ENCODE measurements at regions not wholly inside any gene's neighbourhood (a gene's known extent, or its start where the extent isn't known, plus 50 kb on each side); places are given as distances from the start of the nearest gene placed in this dataset.

DNA sequence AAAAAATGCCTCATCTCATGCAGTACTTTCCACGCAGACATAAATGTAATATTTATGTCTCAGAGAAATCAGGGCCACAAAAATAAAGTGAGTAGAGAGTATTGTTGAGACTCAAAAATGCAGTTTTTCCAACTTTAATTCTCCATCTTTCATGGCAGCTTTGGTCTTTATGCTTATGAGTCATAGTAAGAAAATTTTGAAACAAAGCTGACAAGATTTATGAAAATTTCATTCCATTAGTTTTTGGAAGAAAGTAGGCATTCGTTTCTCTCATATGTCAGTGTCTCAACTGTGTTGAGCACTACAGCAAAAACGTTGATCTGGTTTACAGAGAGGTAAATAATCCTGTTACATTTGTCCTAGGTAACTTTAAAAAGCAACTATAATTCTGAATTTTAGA is 656.8 kb downstream of the IQCM start:
- DNase-seq (no peak), ATAC-seq (no peak)
- H3K4me1 ChIP-seq (ENCODE audit: control insufficient read depth, insufficient read depth, low read length), result no peaks in the 10 kb centered on the region
- H3K36me3 ChIP-seq (ENCODE audit: control insufficient read depth, insufficient read depth, low read length), result no peaks in the 10 kb centered on the region
- Mint-ChIP-seq H3K4me1 (no peaks in the 10 kb centered on the region), H3K9me3 (peaks cover 6 to 10% of the 10 kb centered on the region in 2 donors), H3K27ac (no peak overlapping the region), H3K4me3 (no peak overlapping the region), H3K36me3 (no peaks in the 10 kb centered on the region), H3K27me3 (ENCODE audit: low read depth in 2 of 2) (no peaks in the 10 kb centered on the region)
- TF ChIP-seq, protein P1, sequence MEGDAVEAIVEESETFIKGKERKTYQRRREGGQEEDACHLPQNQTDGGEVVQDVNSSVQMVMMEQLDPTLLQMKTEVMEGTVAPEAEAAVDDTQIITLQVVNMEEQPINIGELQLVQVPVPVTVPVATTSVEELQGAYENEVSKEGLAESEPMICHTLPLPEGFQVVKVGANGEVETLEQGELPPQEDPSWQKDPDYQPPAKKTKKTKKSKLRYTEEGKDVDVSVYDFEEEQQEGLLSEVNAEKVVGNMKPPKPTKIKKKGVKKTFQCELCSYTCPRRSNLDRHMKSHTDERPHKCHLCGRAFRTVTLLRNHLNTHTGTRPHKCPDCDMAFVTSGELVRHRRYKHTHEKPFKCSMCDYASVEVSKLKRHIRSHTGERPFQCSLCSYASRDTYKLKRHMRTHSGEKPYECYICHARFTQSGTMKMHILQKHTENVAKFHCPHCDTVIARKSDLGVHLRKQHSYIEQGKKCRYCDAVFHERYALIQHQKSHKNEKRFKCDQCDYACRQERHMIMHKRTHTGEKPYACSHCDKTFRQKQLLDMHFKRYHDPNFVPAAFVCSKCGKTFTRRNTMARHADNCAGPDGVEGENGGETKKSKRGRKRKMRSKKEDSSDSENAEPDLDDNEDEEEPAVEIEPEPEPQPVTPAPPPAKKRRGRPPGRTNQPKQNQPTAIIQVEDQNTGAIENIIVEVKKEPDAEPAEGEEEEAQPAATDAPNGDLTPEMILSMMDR (IDR thresholded peaks at IDR 0.05), result no peak
- no peaks in the 10 kb centered on the region for H3K27me3 ChIP-seq (ENCODE audit: control insufficient read depth, insufficient read depth, low read length)
- intact Hi-C loops (cut with micrococcal nuclease), result no loop called here
- H3K9me3 ChIP-seq (ENCODE audit: control insufficient read depth, insufficient read depth, low read length), result no peaks in the 10 kb centered on the region
- WGBS (ENCODE audit: insufficient coverage), result 57% methylated on average over 2 of the region's 3 CpGs
- no peak overlapping the region for H3K27ac ChIP-seq (ENCODE audit: low read length)
- no peak overlapping the region for H3K4me3 ChIP-seq (ENCODE audit: low read length)

DNA sequence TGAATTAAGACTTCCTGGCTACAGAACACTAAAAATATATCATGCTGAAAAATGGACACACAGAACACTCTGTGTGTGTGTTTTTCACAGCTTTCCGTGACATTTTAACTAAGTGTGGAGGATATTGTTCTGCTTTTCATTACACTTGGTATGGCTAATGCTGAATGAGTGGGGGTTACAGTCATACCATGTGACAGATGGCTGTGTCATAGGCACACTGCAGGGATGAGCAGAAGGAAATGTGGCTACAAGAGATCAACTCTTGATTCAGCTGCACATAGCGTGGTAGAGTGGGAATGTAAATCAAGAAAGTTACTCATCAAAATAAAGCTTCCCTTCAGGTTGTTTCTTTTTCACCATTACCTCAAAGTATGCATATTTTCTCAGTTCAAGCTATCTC is 669.8 kb downstream of the IQCM start:
- Mint-ChIP-seq H3K36me3 (no peaks in the 10 kb centered on the region), H3K4me3 (no peak overlapping the region), H3K27me3 (ENCODE audit: low read depth in 2 of 2) (no peaks in the 10 kb centered on the region), H3K27ac (no peak overlapping the region), H3K9me3 (peaks cover 16 to 18% of the 10 kb centered on the region in 2 donors), H3K4me1 (no peaks in the 10 kb centered on the region)
- intact Hi-C loops (cut with micrococcal nuclease), result no loop called here
- Histone ChIP-seq H3K27ac (ENCODE audit: low read length) (no peak overlapping the region), H3K27me3 (ENCODE audit: control insufficient read depth, insufficient read depth, low read length) (no peaks in the 10 kb centered on the region), H3K9me3 (ENCODE audit: control insufficient read depth, insufficient read depth, low read length) (no peaks in the 10 kb centered on the region), H3K4me1 (ENCODE audit: control insufficient read depth, insufficient read depth, low read length) (no peaks in the 10 kb centered on the region), H3K4me3 (ENCODE audit: low read length) (no peak overlapping the region), H3K36me3 (ENCODE audit: control insufficient read depth, insufficient read depth, low read length) (no peaks in the 10 kb centered on the region)
- DNase-seq, result no peak
- TF ChIP-seq, protein P1 (IDR thresholded peaks at IDR 0.05), result no peak
- no peak for ATAC-seq
- 78% methylated on average over 1 of the region's 2 CpGs for WGBS (ENCODE audit: insufficient coverage)

DNA sequence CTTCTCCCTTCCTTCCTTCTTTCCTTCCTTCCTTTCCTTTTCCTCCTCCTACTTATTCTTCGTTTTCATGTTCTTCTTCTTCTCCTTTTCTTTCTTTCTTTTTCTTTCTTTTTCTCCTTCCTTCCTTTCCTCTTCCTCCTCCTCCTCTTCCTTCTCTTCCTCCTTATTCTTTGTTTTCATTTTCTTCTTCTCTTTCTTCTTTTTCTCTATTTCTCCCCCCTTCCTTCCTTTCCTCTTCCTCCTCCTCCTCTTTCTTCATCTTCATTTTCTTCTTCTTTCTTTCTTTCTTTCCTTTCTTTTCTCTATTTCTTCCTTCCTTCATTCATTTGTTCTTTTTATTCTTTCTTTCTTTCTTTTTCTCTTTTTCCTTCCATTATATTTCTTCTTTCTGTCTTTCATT is 671.6 kb downstream of the IQCM start:
- no peak for DNase-seq
- Histone ChIP-seq H3K27ac (ENCODE audit: low read length) (no peak overlapping the region), H3K27me3 (ENCODE audit: control insufficient read depth, insufficient read depth, low read length) (no peaks in the 10 kb centered on the region), H3K4me1 (ENCODE audit: control insufficient read depth, insufficient read depth, low read length) (no peaks in the 10 kb centered on the region), H3K9me3 (ENCODE audit: control insufficient read depth, insufficient read depth, low read length) (no peaks in the 10 kb centered on the region), H3K36me3 (ENCODE audit: control insufficient read depth, insufficient read depth, low read length) (no peaks in the 10 kb centered on the region), H3K4me3 (ENCODE audit: low read length) (no peak overlapping the region)
- no peaks in the 10 kb centered on the region for H3K27me3 Mint-ChIP-seq (ENCODE audit: low read depth in 2 of 2)
- peaks cover 18 to 19% of the 10 kb centered on the region in 2 donors for H3K9me3 Mint-ChIP-seq
- ATAC-seq, result no peak
- 52% methylated on average over 1 of the region's 1 CpG for WGBS (ENCODE audit: insufficient coverage)
- no peak overlapping the region for H3K27ac Mint-ChIP-seq
- H3K4me3 Mint-ChIP-seq, result no peak overlapping the region
- H3K36me3 Mint-ChIP-seq, result no peaks in the 10 kb centered on the region
- no peaks in the 10 kb centered on the region for H3K4me1 Mint-ChIP-seq
- intact Hi-C loops (cut with micrococcal nuclease), result no loop called here
- TF ChIP-seq, protein P1 (IDR thresholded peaks at IDR 0.05), result no peak

DNA sequence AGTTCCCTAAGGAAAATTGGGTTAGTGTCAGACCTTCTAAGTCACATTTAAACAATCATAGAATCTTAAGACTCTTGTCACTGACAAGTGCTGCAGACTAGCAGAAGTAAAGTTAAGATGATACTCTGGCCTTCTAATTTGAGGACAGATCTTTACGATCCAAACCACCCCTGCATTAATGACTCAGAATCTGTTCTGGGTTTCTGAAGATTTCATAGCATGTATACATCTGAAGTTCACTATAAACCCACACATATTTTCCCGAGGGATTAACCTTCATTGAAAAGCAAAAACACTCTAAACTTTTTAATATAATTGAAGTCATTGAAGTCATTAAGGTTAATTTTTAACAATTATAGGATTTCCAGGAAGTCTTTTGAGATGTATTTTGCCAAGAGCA is 674.3 kb downstream of the IQCM start:
- Mint-ChIP-seq H3K4me3 (no peak overlapping the region), H3K4me1 (no peaks in the 10 kb centered on the region), H3K27me3 (ENCODE audit: low read depth in 2 of 2) (no peaks in the 10 kb centered on the region), H3K36me3 (no peaks in the 10 kb centered on the region), H3K9me3 (peaks cover 16 to 19% of the 10 kb centered on the region in 2 donors), H3K27ac (no peak overlapping the region)
- Histone ChIP-seq H3K4me3 (ENCODE audit: low read length) (no peak overlapping the region), H3K36me3 (ENCODE audit: control insufficient read depth, insufficient read depth, low read length) (no peaks in the 10 kb centered on the region), H3K9me3 (ENCODE audit: control insufficient read depth, insufficient read depth, low read length) (no peaks in the 10 kb centered on the region), H3K27ac (ENCODE audit: low read length) (no peak overlapping the region), H3K27me3 (ENCODE audit: control insufficient read depth, insufficient read depth, low read length) (no peaks in the 10 kb centered on the region), H3K4me1 (ENCODE audit: control insufficient read depth, insufficient read depth, low read length) (no peaks in the 10 kb centered on the region)
- TF ChIP-seq, protein P1 (IDR thresholded peaks at IDR 0.05), result no peak
- intact Hi-C loops (cut with micrococcal nuclease), result no loop called here
- ATAC-seq, result no peak
- DNase-seq, result no peak
- WGBS (ENCODE audit: insufficient coverage), result 88% methylated on average over 1 of the region's 2 CpGs

All from natural killer cell (primary cell).